Retina (tissue), 1 donor: ENCODE measurements at regions not wholly inside any gene's neighbourhood (a gene's known extent, or its start where the extent isn't known, plus 50 kb on each side); places are given as distances from the start of the nearest gene placed in this dataset.

Experiments used
- DNase-seq: peaks from one replicate; pipeline ENCODE4 v3.0.0-alpha.2; 2016

- no peak for DNase-seq
Measured at GRCh38 chr6:141290941-141291721, 841.6 kb upstream of the GJE1 start.

- DNase-seq: no peak
Measured at GRCh38 chr6:141288947-141289346, 843.8 kb upstream of the GJE1 start.

- DNase-seq: no peak
Measured at GRCh38 chr6:141282263-141282662, 850.5 kb upstream of the GJE1 start.

DNA sequence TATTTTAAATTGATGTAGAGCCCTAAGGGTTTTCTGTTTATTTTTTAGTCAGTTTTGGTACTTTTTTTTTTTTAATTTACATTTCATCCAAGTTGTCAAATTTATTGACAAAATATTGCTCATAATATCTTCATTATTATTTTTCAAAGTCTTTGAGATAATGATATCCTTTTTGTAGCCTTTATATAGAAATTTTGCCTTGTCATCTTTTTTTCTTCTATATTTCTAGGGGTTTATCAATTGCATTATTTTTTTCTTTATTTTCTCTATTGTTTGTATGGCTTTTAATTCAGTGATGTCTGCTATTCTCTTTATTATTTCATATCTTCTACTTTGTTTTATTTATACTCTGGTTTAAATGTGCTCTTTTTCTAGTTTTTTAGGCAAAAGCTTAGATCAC, 863.0 kb upstream of the GJE1 start:
- no peak for DNase-seq

DNA sequence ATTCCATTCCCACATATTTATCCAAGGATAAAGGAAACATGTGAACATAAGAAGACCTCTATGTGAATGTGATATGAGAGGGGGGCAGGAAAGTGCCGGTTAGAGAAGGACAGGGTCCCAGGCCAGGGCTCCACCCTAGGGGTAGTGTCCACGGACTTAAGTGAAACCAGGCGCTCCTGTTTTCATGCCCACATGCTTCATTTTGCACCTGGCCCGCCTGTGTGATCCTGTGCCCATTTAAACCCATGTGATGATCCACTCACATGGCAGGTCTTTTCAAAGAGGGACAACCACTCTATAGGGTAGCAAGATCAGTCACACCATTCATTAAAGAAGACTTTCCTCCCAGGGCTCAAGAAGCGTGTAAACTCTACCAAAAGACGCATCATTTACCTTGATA, 865.3 kb upstream of the GJE1 start:
- DNase-seq: no peak

GRCh38 chr6:141265756-141266623, 866.7 kb upstream of the GJE1 start:
- DNase-seq: peak; percentile 54

- no peak for DNase-seq
Measured at GRCh38 chr6:141264101-141264500, 868.6 kb upstream of the GJE1 start.

DNA sequence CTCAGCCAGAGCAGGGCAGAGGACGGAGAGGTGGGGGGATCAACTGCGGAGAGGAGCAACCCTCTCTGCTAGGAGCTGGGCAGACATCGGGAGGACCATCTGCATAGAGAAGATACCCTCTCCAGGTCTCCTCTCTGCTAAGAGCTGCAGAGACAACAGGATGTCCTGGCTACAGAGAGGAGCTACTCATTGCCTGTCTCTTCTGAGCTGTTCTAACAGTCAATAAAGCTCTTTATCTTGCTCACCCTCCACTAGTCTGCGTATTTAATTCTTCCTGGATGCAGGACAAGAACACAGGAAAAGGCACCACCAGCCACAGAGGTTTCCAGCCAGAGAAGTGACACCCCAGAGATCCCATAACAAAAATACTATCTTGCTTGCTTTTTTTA, 871.1 kb upstream of the GJE1 start:
- DNase-seq: no peak

DNA sequence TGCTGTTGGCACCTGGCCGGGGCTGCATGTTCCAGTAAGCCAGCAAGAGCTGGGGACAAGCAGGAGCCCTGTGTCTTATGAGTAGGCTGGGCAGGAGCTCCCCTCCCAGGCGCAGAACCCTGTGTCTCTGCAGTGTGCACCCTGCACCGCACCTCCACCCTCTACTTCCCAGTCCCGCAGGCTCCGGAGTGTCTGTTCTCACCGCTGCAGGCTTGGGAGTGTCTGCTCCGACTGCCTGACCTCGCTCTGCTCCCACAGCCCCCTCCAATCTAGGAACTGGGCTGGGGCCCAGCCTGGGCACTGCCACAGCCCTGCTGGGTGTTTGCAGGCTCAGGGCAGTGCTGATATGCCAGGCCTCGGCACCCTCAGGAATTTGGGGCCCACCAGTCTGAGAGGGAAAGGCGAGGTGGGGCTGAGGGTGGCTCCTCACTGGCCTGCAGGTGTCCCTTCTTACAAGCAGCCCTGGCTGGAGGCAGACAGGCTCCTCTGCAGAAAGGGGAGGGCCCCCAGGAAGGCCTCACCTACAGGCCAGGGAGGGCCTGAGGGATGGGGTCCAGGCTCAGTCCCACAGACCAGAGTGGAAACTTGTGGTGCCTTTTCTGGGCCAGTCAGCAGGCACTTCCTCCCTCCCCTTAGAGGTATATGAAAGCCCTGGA, 871.6 kb upstream of the GJE1 start:
- no peak for DNase-seq

GRCh38 chr6:141260627-141261015, 872.1 kb upstream of the GJE1 start:
- no peak for DNase-seq

DNA sequence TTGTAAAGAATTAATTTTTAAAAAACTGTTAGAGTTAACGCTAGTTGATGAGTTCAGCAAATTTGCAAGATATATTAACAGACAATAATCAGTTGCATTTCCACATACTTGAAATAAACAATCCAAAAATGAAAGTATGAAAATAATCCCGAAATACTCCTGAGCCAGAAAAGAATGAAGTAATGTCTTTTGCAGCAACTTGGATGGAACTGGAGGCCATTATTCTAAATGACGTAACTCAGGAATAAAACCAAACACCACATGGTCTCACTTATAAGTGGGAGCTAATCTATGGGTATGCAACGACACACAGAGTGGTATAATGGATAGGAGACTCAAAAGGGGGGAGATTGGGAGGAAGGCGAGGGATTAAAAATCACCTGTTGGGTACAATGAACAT, 872.9 kb upstream of the GJE1 start:
- no peak for DNase-seq

DNA sequence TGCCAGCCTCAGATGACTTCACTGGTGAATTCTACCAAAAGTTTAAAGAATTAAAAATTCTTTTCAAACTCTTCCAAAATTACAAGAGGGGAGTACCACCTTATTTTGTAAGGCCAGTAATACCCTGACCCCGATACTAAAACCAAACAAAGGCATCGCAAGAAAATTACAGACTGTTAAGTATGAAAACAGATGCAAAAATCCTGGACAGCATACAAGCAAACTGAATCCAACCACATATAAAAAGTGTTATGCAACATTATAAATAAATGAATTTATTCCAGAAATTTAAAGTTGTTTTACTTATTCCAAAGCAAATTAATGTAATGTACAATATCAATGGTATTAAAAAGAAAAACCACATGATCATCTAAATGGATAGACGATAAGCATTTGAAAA, 873.6 kb upstream of the GJE1 start:
- no peak for DNase-seq

DNA sequence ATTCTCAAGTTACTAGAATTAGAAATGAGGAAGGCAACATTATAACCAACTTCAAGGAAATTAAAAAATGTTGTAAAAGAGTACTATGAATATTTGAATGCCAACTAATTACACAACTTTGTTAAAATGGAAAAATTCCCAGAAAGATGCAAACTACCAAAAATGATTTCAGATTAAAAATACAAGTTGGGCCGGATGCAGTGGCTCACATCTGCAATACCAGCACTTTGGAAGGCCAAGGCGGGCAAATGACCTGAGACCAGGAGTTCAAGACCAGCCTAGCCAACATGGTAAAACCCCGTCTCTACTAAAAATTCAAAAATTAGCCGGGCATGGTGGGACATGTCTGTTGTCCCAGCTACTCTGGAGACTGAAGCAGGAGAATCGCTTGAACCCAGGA, 874.2 kb upstream of the GJE1 start:
- no peak for DNase-seq

GRCh38 chr6:141254336-141254735, 878.4 kb upstream of the GJE1 start:
- DNase-seq: no peak

- no peak for DNase-seq
Measured at GRCh38 chr6:141252828-141253608, 879.7 kb upstream of the GJE1 start.

- no peak for DNase-seq
Measured at GRCh38 chr6:141251286-141251685, 881.4 kb upstream of the GJE1 start.

- DNase-seq: no peak
Measured at GRCh38 chr6:141248021-141248799, 884.5 kb upstream of the GJE1 start.

DNA sequence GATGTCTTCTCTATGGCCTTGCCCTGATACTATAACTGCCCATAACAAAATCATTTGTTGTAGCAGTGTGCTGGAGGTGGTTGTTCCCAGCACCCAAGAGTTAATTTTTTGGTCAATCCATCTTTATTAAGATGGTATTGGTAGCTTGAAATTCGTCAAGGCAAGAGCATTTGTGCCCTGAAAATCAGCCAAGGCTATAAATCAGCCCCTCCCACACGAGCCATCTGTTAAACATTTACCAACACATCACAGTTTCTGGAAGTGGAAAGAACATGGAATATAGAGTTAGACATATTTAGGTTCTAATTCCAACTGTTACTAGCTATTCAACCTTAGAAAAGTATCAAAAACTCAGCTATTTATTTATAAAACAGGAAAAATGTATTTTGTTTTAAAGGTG, 888.4 kb upstream of the GJE1 start:
- no peak for DNase-seq

DNA sequence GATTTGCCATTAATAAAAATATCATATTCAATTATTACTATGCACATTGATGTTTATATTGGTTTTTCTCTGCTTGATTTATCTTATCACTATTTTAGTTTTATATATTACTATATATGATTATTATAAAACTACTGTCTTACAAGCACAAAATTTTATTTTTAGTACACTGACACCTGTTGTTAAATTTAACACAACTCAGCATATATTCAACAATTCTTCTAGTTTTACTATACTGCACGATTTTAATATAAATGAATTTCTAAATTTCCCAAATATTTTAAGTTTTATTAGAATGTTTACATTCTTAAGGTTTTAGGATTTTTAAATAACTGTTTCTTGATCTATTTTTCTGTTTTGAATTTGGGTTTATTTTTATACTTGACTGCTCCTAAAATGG, 889.8 kb upstream of the GJE1 start:
- no peak for DNase-seq

DNA sequence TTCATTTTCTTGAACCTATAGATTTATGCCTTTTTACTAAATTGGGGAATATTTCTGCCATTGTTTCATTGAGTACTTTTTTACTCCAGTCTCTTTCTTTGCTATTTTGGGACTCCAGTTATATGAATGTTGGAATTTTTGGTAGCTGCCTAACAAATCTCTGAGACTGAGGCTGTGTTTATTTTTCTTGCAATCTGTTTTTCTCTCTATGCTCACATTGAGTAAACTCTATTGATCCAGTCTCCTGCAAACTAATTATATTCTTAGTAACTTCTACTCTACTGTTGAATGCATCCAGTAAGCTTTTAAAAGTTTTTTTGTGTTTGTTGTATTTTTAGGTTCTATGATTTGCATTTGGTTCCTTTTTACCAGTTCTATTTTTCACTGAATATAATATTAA, 903.4 kb upstream of the GJE1 start:
- no peak for DNase-seq

GRCh38 chr6:141218583-141218982, 914.1 kb upstream of the GJE1 start:
- no peak for DNase-seq

DNA sequence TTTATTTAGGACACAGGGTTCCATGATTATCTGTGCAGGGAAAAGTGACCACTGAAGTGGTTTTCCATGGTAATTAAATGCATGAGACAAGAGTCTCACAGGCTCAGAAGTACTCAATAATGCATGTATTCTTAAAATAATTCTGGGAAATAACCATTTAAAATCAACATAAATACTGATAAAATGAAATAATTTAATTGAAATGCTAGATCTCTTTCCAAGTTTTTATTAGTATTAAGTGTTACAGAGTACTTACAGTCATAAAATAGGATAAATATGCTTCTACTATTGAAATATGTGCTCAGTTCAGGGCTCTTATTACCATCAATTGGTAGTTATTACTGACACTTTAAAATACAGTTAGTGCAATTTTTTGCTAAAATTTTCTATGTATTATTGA, 916.0 kb upstream of the GJE1 start:
- DNase-seq: no peak
